Transverse colon (tissue), 3 donors: ENCODE measurements at regions not wholly inside any gene's neighbourhood (a gene's known extent, or its start where the extent isn't known, plus 50 kb on each side); places are given as distances from the start of the nearest gene placed in this dataset.

Experiments
- CTCF ChIP-seq, 5 experiments: fragments of 200-600 bp in 3 of 5; fragments of 450-650 bp in 2 of 5; sonication (generic) in 3 of 5; IDR thresholded peaks; 1 replicate in 2 of 5; 2 replicates in 3 of 5; pipeline ENCODE4 v1.5.1; 2016 to 2017; ENCODE audit warnings: antibody characterized with exemption in 5 of 5, inconsistent platforms in 3 of 5, mild to moderate bottlenecking in 2 of 5, moderate library complexity in 1 of 5
- EP300 ChIP-seq: sonication (generic); formaldehyde crosslinking; IDR thresholded peaks from one replicate; pipeline ENCODE4 v1.6.1; 2017; ENCODE audit warnings: antibody characterized with exemption, low read depth
- POLR2A ChIP-seq: fragments of 450-650 bp; IDR thresholded peaks from one replicate; pipeline ENCODE4 v1.6.1; 2016; ENCODE audit warnings: antibody characterized with exemption, mild to moderate bottlenecking, moderate library complexity

GRCh38 chr4:154033921-154034320 is 245.0 kb upstream of the SFRP2 start:
- TF ChIP-seq POLR2A (no peak), CTCF (IDR thresholded peaks at IDR 0.05) (no peak), EP300 (no peak)
